ENCODE measurements at regions not wholly inside any gene's neighbourhood (a gene's known extent, or its start where the extent isn't known, plus 50 kb on each side); places are given as distances from the start of the nearest gene placed in this dataset.

DNA sequence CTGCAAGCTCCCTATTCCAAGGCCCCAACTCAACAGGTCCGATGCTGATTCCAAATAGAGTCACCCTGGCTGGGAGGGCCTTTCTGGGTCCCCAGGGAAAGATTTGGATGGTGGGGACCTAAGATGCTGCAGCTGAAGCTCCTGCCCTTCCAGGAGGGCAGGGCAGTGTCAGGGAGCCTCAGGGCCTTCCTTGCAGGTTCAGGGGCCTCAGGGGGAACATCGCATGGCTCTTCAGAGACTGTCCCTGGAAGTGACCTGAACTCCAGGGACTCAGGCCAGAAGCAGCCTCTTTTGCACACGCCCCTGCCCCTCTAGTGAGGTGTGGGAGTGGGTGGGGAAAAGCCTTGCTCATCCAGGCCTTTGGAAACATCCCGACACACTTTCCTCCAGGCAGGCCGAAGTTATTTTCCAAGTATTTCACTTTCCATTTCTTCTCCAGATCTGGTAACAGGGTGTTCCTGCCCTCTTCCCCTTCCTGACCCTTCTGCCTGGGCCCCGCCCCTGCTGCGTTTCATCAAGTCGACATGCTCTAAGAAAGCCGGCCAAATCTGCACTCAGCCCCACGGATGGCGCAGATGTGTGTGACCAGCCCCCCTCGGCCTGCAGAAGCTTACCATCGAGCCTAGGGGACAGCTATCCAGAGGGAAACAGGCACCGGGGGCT lies 159.5 kb downstream of the FGF18 start:
- DNase-seq: no peak

DNA sequence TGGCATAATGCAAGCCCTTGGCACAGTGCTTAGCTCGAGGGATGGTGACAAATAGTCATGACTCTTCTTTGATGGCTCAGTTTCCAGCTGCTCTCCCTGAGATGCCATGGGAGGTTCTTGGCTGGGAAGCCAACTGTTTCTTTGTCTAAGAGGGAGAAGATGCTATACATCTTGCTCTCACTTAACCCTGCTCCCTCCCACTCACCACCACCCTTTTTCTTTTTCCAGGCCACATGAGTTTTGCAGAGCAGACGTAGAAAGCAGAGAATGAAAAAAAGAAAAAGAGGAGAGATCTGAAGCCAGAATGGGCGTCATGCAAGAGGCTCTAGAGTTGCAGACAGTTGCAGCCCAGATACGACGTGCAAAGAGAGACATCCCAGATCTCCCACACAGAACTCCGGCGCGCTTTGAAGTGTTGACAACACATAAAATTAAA lies 160.5 kb downstream of the FGF18 start:
- DNase-seq: peak in 11 of 56 donors; percentile 8 to 41 (median 10)

- peak in 8 of 56 donors; percentile 4 to 23 (median 14) for DNase-seq
Observed at GRCh38 chr5:171580502-171581265, 161.2 kb downstream of the FGF18 start.

GRCh38 chr5:171581781-171582180 lies 162.3 kb downstream of the FGF18 start:
- no peak for DNase-seq

- DNase-seq: no peak
Observed at GRCh38 chr5:171582849-171583248, 163.4 kb downstream of the FGF18 start.

- no peak for DNase-seq
Observed at GRCh38 chr5:171585981-171586380, 166.5 kb downstream of the FGF18 start.

DNA sequence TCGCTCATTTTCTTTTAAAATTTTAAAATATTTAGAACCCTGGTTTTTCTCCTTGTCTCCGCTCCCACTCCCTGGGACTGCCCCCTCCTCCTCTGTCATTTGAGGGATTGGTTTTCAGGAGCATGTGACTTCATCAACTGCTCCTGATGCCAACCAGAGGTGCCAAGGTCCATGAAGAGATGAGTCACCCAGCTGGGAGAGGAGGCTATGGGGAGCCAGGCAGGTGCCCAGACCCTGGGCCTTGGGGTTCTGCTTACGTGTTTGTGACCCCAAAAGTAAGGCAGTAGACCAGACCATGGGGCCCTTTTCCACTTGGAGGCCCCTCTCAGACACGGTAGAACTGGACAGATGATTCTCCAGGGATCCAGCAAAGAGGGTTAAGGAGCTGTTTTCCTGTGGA lies 167.0 kb downstream of the FGF18 start:
- no peak for DNase-seq

- no peak for DNase-seq
Observed at GRCh38 chr5:171588046-171588445, 168.6 kb downstream of the FGF18 start.

DNA sequence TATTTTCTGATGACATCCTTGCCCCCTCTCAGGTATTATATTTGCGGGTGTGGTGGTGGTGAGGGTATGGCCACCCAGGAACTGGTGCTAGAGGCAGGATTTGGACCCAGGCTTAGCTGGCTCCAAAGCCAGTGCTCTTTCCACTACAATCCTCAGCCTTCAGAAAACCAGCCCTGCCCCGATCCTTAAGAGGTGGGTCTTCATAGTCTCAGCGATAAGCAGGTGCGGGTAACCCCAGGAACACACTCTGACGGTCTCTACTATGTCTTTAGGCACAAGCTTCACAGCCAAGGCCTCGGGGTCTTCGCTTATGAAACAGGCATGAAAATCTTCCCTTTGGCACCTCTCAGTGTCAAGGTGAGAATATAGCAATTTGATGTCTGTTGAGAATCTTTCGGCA lies 169.3 kb downstream of the FGF18 start:
- DNase-seq: no peak

- no peak for DNase-seq
Observed at GRCh38 chr5:171589461-171589860, 170.0 kb downstream of the FGF18 start.

GRCh38 chr5:171592076-171592475 lies 172.6 kb downstream of the FGF18 start:
- no peak for DNase-seq

- no peak for DNase-seq
Observed at GRCh38 chr5:171592736-171593135, 173.3 kb downstream of the FGF18 start.

DNA sequence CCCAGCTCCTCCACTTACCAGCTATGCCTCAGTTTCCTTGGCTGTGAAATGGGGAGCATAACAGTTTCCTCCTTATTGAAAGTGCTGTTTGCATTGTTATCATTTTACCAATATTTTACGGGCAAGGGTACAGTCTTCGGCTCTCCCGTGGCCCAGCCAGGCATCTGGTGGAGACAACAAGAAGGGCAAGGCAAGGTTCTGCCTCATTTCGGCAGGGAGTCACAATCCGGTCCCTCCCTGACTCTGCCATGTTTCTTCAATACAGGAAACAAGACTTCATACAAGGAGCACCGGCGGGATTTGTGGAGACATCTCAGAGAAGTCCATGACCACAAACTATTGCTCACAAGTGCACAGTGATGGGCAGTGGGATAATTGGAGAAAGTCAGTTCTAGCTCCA lies 174.0 kb downstream of the FGF18 start:
- no peak for DNase-seq

- DNase-seq: no peak
Observed at GRCh38 chr5:171593976-171594375, 174.5 kb downstream of the FGF18 start.

DNA sequence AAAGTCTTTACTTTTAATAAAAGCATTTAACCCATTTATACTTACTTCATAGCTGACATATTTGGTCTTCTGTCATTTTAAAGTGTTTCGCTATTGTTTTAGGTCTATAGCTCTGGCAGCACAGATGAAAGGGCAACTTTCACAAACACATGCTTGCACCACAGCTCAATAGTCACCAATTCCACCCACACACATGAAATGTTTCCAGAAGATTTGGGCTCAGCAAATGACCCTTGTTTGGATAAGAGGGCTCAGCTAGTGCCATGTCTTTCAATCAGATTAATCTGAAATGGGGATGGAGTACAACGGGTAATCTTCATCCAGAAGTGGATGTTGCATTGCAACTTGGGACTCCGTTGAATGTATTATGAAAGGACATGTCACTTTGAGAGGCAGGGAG lies 176.0 kb downstream of the FGF18 start:
- no peak for DNase-seq

GRCh38 chr5:171595801-171596231 lies 176.4 kb downstream of the FGF18 start:
- DNase-seq: no peak

- no peak for DNase-seq
Observed at GRCh38 chr5:171596391-171596878, 177.0 kb downstream of the FGF18 start.

GRCh38 chr5:171597946-171598640 lies 178.6 kb downstream of the FGF18 start:
- DNase-seq: no peak

GRCh38 chr5:171598641-171599152 lies 179.2 kb downstream of the FGF18 start:
- DNase-seq: no peak

DNA sequence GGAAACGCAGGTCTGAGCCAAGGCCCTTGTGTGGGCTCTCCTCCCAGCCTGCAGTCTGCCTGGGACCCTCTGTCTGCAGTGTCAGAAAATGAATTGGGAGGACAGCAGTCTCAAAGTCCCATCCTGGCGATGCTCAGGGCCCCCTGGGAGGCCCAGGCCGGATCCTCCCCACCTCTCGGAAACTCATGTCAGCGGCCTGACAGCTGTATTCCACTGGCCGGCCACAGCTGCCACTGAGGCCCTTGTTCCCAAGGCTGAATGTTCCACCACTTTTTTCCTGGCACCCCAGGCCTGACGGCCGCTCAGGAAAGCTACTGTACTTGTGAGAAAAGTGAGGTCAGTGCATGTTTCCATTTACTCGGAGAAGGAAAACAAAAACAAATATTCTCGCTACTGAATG lies 180.0 kb downstream of the FGF18 start:
- DNase-seq: no peak

DNA sequence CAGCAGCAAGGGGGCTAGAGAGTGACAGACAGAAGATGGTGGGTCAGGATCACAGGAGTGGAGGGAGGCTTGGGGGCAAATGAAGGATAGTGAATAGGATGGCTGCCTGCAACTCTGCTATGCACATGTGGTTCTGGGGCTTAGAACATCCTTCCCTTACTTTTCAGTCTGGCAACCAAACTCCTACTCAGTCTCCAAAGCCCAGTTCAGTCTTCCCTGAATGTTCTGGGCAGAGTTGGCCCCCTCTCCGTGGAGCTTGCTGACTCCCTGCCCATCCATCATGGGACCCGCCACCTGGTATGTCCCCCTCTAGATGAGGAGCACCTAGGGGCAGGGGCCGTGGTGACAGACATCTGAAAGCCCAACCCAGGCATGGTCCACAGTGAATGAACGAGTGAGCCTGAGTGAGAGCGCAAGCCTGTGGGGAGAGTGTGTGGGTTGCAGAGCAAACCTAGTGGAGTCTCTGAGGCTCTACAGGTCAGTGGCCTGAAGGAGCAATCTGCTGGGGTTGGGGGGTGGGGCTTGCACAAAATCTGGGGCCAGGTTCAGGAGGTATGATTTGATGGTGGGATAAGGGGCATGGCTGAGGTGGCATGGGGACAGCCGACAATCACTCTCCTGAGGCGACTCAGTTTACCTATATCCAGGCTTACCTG lies 180.6 kb downstream of the FGF18 start:
- DNase-seq: no peak
